Jurkat, Clone E6-1 (cell line): ENCODE measurements at regions not wholly inside any gene's neighbourhood (a gene's known extent, or its start where the extent isn't known, plus 50 kb on each side); places are given as distances from the start of the nearest gene placed in this dataset.
"Not testable (repeated sequence)": the region's sequence is repeated elsewhere in the genome, so short reads cannot be mapped to it uniquely, and the experiment has no call there.

Source experiments
- DNase-seq: peaks from one replicate; pipeline ENCODE4 v3.0.0-alpha.2; 2011; ENCODE audit warnings: low read depth, low spot score
- H3K4me3 ChIP-seq: 2 replicates; pipeline ENCODE4 v1.5.1; 2011; ENCODE audit warnings: mild to moderate bottlenecking, low read length, control low read depth, moderate library complexity

DNA sequence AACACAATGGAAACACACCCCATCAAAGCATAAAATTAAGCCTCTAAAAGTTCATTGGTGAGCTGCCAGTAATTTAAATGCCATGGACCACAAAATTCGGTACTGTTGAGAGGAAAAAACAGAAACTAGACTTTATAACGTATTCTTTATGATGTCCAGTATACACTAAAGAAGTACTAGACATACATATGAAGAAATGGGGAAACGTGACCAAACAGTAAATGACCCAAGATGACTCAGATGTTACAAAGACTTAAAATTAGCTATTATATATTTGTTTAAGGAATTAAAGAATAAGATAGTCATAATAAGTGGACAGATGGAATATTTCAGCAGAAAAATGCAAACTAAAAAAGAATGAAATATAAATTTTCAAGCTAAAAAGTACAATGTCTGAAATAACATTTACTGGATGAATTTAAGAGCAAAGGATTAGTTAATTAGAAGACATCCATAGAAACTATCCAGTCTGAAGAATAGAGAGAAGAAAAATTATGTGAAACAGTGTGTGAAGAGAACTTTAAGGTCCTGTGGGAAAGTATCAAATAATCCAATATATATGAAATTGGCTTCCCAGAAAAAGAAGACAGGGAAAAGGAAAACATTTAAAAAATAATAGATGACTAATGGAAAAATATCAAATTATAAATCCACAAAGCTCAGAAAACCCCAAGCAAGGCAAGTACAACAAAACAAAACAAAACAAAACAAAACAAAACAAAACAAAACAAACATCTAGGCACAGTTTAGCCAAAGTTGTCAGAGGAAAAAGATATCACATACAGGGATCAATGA lies 69.4 kb downstream of the SAMD9 start:
- H3K4me3 ChIP-seq, result no peak overlapping the region
- no peak for DNase-seq

DNA sequence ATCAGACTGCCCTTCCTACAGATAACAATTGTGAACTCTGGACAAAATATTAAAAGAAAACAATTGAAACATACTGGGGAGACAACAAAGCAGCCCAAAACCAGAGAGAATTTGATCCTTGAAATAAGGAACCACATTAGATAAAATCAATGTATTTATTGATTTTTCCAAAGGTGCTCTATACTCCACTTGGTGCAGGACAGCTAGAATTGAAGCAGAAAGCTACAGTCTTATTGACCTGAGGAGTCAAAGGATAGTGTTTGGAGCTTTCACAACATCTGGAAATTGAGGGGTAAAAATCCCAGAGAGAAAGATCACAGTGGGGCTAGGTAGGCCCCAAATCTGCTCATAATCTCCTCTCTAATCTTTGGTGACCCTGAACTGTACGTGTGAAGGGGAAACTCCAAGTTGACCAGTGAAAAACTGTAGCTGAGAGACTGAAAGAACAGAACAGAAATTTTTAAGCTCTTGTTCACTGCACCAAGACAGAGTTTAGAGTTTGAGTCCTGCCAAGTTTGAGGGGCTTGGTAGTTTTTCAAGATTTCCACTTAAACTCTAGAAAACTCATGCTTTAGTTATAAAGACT lies 70.2 kb downstream of the SAMD9 start:
- no peak for DNase-seq
- no peak overlapping the region for H3K4me3 ChIP-seq

DNA sequence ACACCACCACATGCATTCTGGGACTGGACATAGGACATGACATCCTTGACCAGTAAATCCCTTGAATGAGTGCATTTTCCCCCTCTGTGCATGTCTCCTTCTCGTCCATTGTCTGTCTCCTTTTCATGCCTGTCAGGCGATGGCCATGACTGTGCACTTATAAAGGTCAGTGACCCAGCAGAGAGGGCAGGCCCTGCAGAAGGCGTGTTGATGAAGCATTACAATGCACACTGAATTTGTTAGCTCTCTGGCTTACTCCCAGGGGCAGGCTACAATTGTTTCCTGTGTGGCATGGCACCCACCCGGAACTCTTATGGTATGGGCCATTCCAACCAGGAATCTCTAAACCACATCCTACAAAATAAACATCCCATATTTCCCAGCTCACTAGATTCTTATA lies 71.1 kb downstream of the SAMD9 start:
- no peak for DNase-seq
- no peak overlapping the region for H3K4me3 ChIP-seq

DNA sequence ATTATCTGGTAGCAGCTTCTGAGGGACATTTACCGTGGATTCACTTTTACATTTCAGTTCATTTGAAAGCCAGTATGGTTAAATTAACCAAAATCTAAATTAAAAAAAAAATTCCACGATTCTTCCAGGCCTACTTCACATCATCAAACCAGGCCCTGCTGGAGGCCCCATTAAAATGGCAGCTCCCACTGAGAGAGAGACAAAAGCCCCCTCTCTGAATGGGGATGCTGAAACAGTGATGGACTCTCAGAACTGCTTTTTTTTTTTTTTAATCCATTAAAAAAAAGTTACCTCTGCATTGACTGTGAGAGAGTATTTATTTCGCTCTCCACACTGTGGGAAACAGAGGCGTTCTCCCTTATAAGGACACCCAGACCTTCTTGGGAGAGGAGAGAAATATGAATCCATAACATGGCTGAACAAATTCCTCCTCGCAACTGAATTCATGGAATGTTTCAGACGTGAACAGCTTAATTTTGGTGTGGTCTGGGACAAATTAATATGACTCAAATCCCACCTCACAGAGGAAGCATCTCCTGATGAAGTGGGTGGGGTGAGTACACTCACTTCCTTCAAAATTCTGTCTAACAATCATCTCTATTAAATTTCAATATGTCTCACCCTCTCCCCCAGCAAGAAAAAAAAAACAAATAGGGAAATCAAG lies 73.5 kb downstream of the SAMD9 start:
- no peak overlapping the region for H3K4me3 ChIP-seq

DNA sequence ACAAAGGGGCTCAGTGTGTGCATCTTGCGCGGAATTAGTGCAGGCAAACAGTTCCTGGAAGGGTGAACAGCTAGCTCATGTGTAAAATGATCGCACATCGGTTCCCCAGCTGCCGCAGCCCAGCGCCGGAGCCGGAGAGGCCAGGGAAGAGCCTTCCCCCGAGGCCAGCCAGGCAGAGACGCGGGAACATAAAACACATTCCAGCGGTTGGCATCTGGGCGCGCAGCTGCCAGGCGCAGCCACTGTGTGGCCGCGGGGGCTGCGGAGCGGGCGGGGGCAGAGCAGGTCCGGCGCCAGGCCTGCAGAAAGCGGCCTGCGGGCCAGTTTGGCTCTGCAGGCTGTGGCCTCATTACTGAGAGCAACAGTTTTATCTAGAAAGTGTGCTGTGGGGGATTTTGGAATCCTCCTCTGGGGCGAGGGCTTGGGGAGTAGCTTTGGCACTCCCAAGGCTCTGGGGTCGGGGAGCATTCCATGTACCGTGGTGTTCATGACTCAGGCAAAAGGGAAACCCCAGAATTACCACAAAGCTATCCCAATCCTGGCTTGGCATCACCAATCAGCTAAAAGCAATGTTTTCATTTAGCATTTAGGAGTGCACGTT lies 74.3 kb downstream of the SAMD9 start:
- H3K4me3 ChIP-seq, result no peak overlapping the region

More for the DNA sequence above, 73.5 kb downstream of the SAMD9 start:
- no peak for DNase-seq

DNA sequence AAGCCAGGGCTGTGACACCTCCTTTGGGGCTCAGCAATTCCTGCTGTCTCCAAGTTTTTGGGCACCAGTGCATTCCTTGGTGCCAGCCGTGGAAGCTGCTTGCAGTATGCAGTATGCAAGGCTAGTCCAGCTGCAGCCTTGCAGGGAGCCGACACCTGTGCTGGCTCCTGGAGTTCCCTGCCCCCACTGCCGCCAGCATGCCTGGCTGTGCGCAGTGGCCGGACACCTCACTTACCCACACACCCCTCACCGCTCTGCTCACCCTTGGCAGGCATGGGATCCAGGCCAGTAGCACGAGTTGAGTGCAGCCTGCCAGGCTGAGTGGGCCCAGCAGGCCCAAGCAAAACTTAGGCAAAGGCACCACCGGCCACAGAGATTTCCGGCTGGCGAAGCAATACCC lies 77.4 kb downstream of the SAMD9 start:
- H3K4me3 ChIP-seq, result no peak overlapping the region
- no peak for DNase-seq

More for the DNA sequence above, 74.3 kb downstream of the SAMD9 start:
- no peak for DNase-seq

DNA sequence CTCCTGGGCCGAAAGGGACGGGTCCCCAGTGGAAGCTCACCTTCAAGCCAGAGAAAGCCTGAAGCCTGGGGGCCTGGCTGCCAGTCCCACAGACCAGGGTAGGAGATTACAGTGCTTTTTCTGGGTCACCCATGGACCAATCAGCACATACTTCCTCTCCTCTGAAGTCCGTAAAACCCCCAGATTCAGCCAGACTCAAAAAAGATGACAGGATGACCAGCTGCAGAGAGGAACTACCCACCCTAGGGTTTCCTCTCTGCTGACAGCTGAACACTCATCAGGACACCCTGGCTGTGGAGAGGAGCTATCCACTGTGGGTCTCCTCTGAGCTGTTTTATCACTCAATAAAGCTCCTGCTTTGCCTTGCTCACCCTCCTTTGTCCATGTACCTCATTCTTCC lies 78.0 kb downstream of the SAMD9 start:
- DNase-seq, result no peak
- no peak overlapping the region for H3K4me3 ChIP-seq

DNA sequence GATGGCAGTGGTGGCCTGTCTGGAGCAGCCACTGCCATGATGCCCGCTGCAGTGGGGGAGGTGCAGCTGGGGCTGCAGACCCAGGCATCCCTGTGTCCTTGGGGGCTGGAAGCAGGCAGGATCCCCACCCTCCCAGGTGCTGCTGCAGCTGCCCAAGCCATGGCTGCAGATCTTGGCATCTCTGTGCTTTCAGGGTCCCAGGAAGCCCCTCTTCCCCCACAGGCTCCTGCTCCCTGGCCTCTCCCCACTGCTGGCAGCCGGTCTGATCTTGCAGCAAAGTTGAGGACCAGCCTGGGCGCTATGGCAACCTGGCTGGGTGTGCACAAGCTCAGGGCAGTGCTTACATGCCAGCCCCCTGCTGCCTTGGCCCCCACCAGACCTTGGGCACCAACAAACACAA lies 78.5 kb downstream of the SAMD9 start:
- H3K4me3 ChIP-seq, result no peak overlapping the region
- no peak for DNase-seq

DNA sequence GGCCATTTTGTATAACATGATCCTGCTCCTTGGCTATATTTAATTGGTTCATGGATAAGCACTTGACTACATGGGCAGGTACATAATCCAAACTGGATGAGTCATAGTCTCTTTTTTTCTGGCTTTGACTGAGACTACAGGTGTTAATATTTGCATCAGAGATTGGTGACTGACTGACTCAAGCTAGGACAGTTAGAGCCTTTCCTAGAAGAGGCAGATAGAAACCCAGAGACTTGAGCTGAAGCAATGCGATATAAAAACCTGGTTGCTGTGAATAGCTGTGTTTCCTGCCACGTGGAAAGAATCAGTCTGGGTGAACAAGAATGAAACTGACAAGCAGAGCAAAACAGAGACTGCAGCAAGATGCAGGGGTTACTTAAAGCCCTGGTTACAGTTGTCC lies 81.0 kb downstream of the SAMD9 start:
- no peak overlapping the region for H3K4me3 ChIP-seq
- no peak for DNase-seq

DNA sequence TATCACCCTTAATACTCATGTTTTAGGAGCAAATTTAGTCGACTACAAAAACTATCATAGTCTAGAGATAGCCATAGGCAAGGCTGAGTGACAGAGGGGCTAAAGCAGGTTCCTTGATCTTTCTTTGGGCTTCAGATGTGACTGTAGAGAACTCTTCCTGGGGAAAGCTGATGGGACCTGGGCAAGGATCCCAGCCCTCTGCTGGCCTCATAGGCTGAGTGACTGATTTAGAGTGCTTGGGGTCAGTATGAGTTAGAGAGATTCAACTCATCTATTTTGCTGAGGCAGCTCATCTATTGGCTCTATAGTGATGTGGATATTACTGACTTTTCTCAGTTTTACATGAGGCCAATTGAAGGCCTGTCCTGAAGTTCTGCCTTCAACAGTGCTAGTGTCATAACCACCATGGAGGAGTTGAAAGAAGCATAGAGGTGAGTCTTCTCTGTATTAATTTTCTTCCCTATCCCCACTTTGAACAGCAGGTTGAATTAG lies 81.6 kb downstream of the SAMD9 start:
- H3K4me3 ChIP-seq, result no peak overlapping the region
- no peak for DNase-seq

DNA sequence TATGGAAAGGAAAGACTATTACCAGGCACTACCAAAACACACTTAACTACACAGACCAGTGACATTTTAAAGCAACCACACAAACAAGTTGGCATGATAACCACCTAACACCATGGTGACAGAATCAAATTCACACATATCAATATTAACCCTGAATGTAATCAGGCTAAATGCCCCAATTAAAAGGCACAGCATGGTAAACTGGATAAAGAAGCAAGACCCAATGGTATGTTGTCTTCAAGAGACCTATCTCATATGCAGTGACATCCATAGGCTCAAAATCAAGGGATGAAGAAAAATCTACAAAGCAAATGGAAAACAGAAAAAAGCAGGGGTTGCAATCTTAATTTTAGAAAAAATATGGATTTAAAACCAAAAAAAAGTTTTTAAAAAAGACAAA lies 86.0 kb downstream of the SAMD9 start:
- no peak for DNase-seq
- no peak overlapping the region for H3K4me3 ChIP-seq

DNA sequence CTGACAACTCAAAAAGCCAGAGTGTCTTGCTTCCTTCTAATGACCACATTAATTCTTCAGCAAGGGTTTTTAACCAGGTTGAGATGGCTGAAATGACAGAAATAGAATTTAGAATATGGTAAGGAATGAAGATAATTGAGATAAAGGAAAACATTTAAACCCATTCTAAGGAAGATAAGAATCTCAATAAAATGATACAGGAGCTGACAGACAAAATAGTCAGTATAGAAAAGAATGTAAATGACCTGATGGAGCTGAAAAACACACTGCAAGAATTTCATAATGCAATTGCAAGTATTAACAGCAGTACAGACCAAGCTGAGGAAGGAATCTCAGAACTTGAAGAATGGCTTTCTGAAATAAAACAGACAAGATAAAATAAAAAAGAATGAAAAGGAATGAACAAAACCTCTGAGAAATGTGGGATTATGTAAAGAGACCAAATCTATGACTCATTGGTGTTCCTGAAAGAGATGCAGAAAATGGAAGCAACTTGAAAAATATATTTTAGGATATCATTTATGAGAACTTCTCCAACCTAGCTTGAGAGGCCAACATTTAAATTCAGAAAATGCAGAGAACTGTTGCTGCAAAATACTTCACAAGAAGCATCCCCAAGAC lies 87.1 kb downstream of the SAMD9 start:
- no peak for DNase-seq
- H3K4me3 ChIP-seq, result no peak overlapping the region

DNA sequence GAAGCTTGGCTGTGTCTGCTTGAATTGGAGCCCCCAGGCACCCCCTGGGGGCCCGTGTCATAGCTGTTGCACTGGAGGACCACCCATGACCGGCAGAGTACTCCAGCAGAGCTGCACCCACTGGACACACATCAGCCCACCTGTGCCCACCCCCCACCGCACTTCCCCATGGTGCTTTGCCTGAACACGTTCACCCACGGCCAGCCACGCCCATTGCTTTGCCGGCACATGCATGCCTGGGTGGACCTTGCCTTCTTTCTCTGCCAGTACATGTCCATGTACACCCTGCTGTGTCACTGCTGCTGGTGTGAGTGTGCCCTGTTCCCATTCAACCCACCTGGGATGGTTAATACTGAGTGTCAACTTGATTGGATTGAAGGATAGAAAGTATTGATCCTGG lies 88.7 kb downstream of the SAMD9 start:
- DNase-seq, result no peak
- H3K4me3 ChIP-seq, result no peak overlapping the region

DNA sequence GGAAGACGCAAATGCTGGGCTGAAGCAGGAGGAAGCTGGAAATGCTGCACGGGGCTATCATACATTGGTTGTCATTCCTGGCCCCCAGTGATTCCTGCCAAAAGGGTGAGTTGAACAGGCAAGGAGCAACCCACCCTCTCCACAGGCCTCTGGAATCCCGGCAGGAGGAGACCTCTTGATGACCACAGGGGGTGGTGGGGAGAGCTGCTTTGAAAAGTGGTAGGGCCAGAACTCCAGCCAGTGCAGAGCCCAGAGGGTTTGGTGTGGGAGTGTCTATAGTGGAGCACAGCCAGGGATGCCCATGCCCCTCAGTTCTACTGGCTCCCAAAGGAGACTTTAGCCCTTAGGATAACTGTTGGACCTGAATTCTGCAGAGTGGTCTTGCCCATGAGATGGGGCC lies 89.2 kb downstream of the SAMD9 start:
- H3K4me3 ChIP-seq, result no peak overlapping the region
- no peak for DNase-seq

DNA sequence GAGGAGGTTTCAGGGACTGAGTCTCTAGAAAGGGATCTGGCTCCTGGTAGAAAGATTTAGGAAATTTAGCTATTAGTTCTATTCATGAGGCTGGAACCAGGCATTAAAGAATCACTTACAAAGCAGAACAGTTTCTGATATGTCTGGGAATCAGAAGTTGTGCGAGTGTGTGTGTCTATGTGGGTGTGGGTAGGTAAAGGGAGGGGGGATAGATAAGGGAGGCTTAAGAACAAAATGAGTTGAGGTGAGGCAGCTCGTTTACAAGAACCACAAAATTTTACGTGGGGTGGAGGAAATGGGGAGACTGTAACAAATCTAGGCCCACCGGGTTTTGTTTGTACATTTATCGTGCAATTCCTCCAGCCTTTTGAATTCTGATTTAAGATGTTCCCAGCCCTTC lies 90.7 kb downstream of the SAMD9 start:
- no peak for DNase-seq
- H3K4me3 ChIP-seq, result no peak overlapping the region

DNA sequence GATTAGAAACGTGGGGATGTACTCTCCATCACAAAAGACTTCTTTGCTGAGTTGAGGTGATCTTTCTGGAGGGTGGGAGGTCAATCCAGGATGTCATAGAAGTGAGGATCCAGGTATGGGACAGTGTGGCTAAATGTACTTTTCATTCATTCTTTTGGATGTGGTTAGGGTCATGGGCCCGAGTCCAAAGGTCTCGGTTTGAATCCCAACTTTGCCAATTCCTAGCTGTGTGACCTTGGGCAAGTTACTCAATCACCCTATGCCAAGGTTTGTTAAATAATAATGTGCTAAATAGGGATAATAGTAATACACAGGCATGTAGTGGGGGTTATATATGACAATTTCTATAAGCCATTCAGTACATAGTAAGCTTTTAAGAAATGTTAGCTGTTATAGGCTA lies 91.4 kb downstream of the SAMD9 start:
- no peak for DNase-seq
- no peak overlapping the region for H3K4me3 ChIP-seq

DNA sequence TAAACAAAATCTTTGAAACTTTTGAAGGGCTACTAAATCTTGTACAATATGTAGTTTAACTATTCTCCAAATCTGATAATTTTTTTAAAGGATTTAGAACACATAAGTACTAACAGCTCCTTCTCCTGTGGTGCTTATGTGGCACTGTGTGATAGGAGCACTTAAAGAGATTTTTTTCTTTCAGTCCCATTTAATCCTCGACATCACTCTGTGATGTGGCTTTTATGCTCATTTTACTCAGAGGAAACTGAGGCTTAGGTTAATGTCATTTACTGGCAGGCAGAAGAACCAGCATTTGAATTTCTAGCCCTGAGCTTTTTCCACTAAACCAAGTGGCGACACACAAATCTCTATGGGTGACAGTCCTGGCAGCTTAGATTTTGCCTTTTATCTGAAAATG lies 92.4 kb downstream of the SAMD9 start:
- peak; percentile 74 for DNase-seq
- no peak overlapping the region for H3K4me3 ChIP-seq

DNA sequence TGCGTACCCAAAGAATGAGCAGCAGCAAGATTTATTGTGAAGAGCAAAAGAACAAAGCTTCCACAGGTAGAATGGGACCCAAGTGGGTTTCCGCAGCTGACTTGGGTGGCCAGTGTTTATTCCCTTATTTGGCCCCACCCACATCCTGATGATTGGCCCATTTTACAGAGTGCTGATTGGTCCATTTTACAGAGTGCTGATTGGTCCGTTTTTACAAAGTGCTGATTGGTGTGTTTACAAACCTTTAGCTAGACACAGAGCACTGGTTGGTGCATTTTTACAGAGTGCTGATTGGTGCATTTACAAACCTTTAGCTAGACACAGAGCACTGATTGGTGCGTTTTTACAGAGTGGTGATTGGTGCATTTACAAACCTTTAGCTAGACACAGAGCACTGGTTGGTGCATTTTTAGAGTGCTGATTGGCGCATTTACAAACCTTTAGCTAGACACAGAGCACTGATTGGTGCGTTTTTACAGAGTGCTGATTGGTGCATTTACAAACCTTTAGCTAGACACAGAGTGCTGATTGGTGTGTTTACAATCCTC lies 94.8 kb downstream of the SAMD9 start:
- H3K4me3 ChIP-seq, DNase-seq: not testable (repeated sequence)

DNA sequence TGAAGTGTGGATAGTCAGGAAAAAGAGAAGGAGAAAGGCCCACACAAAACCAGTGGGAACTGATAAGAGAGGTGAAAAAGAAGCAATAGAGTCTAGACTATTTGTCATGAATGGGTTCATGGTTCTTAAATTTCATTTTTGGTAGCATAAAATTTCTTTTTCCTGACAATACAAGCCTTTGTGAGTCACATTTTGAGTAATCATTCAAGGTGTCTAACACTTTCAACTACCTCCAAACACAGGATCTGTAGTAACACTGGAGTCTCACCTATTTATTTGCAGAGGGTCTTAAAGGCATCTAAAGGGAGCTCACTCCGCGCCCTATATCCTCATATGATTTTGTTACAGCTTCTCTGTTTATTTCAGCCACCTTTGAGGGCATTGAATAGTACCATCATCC lies 96.0 kb downstream of the SAMD9 start:
- no peak for DNase-seq

More for the DNA sequence above, 96.0 kb downstream of the SAMD9 start:
- no peak overlapping the region for H3K4me3 ChIP-seq
